Keratinocyte (primary cell): ENCODE measurements at regions not wholly inside any gene's neighbourhood (a gene's known extent, or its start where the extent isn't known, plus 50 kb on each side); places are given as distances from the start of the nearest gene placed in this dataset.

Experiments used
- CTCF ChIP-seq, 3 experiments: IDR thresholded peaks in 1 of 3; conservative IDR thresholded peaks in 1 of 3; optimal IDR thresholded peaks in 1 of 3; 2 replicates in 2 of 3; 3 replicates in 1 of 3; pipeline versions ENCODE3 to v1.5.1; 2011; ENCODE audit warnings: low read length in 3 of 3, mild to moderate bottlenecking in 3 of 3, moderate library complexity in 2 of 3, control low read depth in 1 of 3, inconsistent platforms in 1 of 3; ENCODE audit not compliant: insufficient read depth in 2 of 3; ENCODE audit errors: extremely low read depth in 1 of 3
- EZH2 ChIP-seq: IDR thresholded peaks from one replicate; pipeline ENCODE4 v1.6.1; 2012; ENCODE audit warnings: inconsistent platforms, mild to moderate bottlenecking, low read length, moderate library complexity

- TF ChIP-seq CTCF (optimal IDR thresholded peaks at IDR 0.05 in 1 of 3, IDR thresholded peaks at IDR 0.05 in 1 of 3, conservative IDR thresholded peaks at IDR 0.05 in 1 of 3; ENCODE audit: extremely low read depth in 1 of 3, insufficient read depth in 2 of 3, low read length in 3 of 3) (no peak), EZH2 (no peak)
Observed at GRCh38 chr6:112739766-112740165, 392.6 kb downstream of the RFPL4B start.
